ENCODE measurements at regions not wholly inside any gene's neighbourhood (a gene's known extent, or its start where the extent isn't known, plus 50 kb on each side); places are given as distances from the start of the nearest gene placed in this dataset.

DNA sequence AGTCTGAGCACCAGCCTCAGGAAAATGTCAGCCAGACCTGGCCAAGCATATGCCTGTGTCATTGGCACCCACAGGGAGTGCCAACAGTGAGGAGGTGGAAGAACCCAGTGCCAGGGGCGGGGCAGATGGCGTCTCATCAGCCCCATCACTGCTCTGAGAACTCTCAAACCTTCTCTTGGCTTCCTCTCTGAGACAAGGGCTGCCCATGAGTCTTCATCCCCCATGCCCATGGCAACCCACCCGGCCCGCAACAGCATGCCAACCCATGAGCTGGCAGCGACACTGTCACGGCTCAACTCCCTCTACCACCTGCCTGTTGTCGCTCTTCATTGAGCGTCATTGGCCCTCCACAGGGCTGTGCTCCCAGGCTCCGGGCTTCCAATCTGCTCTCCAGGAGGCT is 340.5 kb downstream of the BUD13 start:
- no peak for TF ChIP-seq CTCF (IDR thresholded peaks at IDR 0.05)
- TF ChIP-seq POLR2A (IDR thresholded peaks at IDR 0.05), result no peak
